WTC11 (cell line): ENCODE measurements at regions not wholly inside any gene's neighbourhood (a gene's known extent, or its start where the extent isn't known, plus 50 kb on each side); places are given as distances from the start of the nearest gene placed in this dataset.

Experiments
- CTCF ChIP-seq: fragments of 200-600 bp; IDR thresholded peaks from 2 replicates; pipeline ENCODE4 v1.8.0; 2022; ENCODE audit warnings: antibody characterized with exemption
- E2F1 ChIP-seq: sonication (generic); formaldehyde crosslinking; IDR thresholded peaks from 2 replicates; pipeline ENCODE4 v1.8.0; 2022; ENCODE audit warnings: mild to moderate bottlenecking, missing genetic modification reagents
- E2F4 ChIP-seq: sonication (generic); formaldehyde crosslinking; IDR thresholded peaks from 2 replicates; pipeline ENCODE4 v1.8.1; 2022; ENCODE audit warnings: low read depth, mild to moderate bottlenecking, moderate library complexity, missing genetic modification reagents, borderline replicate concordance
- MAX ChIP-seq: sonication (generic); formaldehyde crosslinking; IDR thresholded peaks from 2 replicates; pipeline ENCODE4 v1.8.0; 2022; ENCODE audit warnings: mild to moderate bottlenecking, missing genetic modification reagents

GRCh38 chr1:170806961-170807360 lies 128.4 kb upstream of the MROH9 start:
- no peak for TF ChIP-seq E2F1 (CRISPR knock-in tag)
- no peak for TF ChIP-seq E2F4 (CRISPR knock-in tag)
- no peak for TF ChIP-seq CTCF
- no peak for TF ChIP-seq MAX (CRISPR knock-in tag)
